ENCODE measurements at regions not wholly inside any gene's neighbourhood (a gene's known extent, or its start where the extent isn't known, plus 50 kb on each side); places are given as distances from the start of the nearest gene placed in this dataset.

- 88 to 89% (median 88%) methylated on average over 4 of the region's 4 CpGs for WGBS, 3 donors
- H3K36me3 ChIP-seq (ENCODE audit: insufficient read depth in 1 of 2, low read depth in 1 of 2), result no peaks in the 10 kb centered on the region
- no peak for ATAC-seq
- TF ChIP-seq CTCF (IDR thresholded peaks at IDR 0.05), result no peak
- intact Hi-C loops (cut with DNase I), result no loop called here
- DNase-seq, result no peak
- no peaks in the 10 kb centered on the region for H3K9me3 ChIP-seq
- no peaks in the 10 kb centered on the region for H3K27me3 ChIP-seq (ENCODE audit: insufficient read depth in 3 of 3, low read length in 2 of 3)
- no peak overlapping the region for H3K27ac ChIP-seq
- H3K4me3 ChIP-seq, result no peak overlapping the region
- H3K4me1 ChIP-seq, result no peaks in the 10 kb centered on the region
Observed at GRCh38 chr4:125547836-125548235, 233.1 kb downstream of the FAT4 start.

GRCh38 chr4:125550769-125551168 lies 236.0 kb downstream of the FAT4 start:
- no peak for ATAC-seq
- no peak for DNase-seq
- 69 to 86% (median 82%) methylated on average over 5 of the region's 5 CpGs for WGBS, 3 donors
- Histone ChIP-seq H3K27ac (no peak overlapping the region), H3K4me1 (no peaks in the 10 kb centered on the region), H3K4me3 (no peak overlapping the region), H3K36me3 (ENCODE audit: insufficient read depth in 1 of 2, low read depth in 1 of 2) (no peaks in the 10 kb centered on the region), H3K27me3 (ENCODE audit: insufficient read depth in 3 of 3, low read length in 2 of 3) (no peaks in the 10 kb centered on the region), H3K9me3 (no peaks in the 10 kb centered on the region)
- TF ChIP-seq CTCF (IDR thresholded peaks at IDR 0.05), result no peak
- intact Hi-C loops (cut with DNase I), result no loop called here

- WGBS, 3 donors, result 74 to 85% (median 77%) methylated on average over 2 of the region's 2 CpGs
- H3K36me3 ChIP-seq (ENCODE audit: insufficient read depth in 1 of 2, low read depth in 1 of 2), result no peaks in the 10 kb centered on the region
- TF ChIP-seq CTCF (IDR thresholded peaks at IDR 0.05), result no peak
- H3K27ac ChIP-seq, result no peak overlapping the region
- H3K9me3 ChIP-seq, result no peaks in the 10 kb centered on the region
- intact Hi-C loops (cut with DNase I), result no loop called here
- ATAC-seq, result no peak
- H3K27me3 ChIP-seq (ENCODE audit: insufficient read depth in 3 of 3, low read length in 2 of 3), result no peaks in the 10 kb centered on the region
- no peaks in the 10 kb centered on the region for H3K4me1 ChIP-seq
- no peak for DNase-seq
- no peak overlapping the region for H3K4me3 ChIP-seq
Observed at GRCh38 chr4:125551466-125551865, 236.7 kb downstream of the FAT4 start.

- DNase-seq (no peak), ATAC-seq (no peak)
- no peaks in the 10 kb centered on the region for H3K36me3 ChIP-seq (ENCODE audit: insufficient read depth in 1 of 2, low read depth in 1 of 2)
- TF ChIP-seq CTCF (IDR thresholded peaks at IDR 0.05), result no peak
- H3K27ac ChIP-seq, result no peak overlapping the region
- 94 to 100% (median 96%) methylated on average over 1 of the region's 1 CpG for WGBS, 3 donors
- no peaks in the 10 kb centered on the region for H3K27me3 ChIP-seq (ENCODE audit: insufficient read depth in 3 of 3, low read length in 2 of 3)
- no peak overlapping the region for H3K4me3 ChIP-seq
- intact Hi-C loops (cut with DNase I), result no loop called here
- no peaks in the 10 kb centered on the region for H3K4me1 ChIP-seq
- H3K9me3 ChIP-seq, result no peaks in the 10 kb centered on the region
Observed at GRCh38 chr4:125551967-125552366, 237.2 kb downstream of the FAT4 start.

- Histone ChIP-seq H3K9me3 (no peaks in the 10 kb centered on the region), H3K27me3 (ENCODE audit: insufficient read depth in 3 of 3, low read length in 2 of 3) (no peaks in the 10 kb centered on the region), H3K27ac (no peak overlapping the region), H3K4me1 (no peaks in the 10 kb centered on the region), H3K4me3 (no peak overlapping the region), H3K36me3 (ENCODE audit: insufficient read depth in 1 of 2, low read depth in 1 of 2) (no peaks in the 10 kb centered on the region)
- WGBS, 3 donors, result 84 to 93% (median 86%) methylated on average over 3 of the region's 3 CpGs
- no peak for DNase-seq
- intact Hi-C loops (cut with DNase I), result no loop called here
- ATAC-seq, result no peak
- TF ChIP-seq CTCF (IDR thresholded peaks at IDR 0.05), result no peak
Observed at GRCh38 chr4:125572601-125573000, 257.8 kb downstream of the FAT4 start.

Measured in psoas muscle (tissue), 7 donors.